GM23338 (cell line): ENCODE measurements at regions not wholly inside any gene's neighbourhood (a gene's known extent, or its start where the extent isn't known, plus 50 kb on each side); places are given as distances from the start of the nearest gene placed in this dataset.

Experiments used
- ATAC-seq: fragments of 200-7000 bp; cut with Tn5 transposase; 3 replicates; pipeline ENCODE4 v1.9.1; 2020
- DNase-seq: peaks from one replicate; pipeline ENCODE4 v3.0.0-alpha.2; 2015; ENCODE audit warnings: low spot score
- H2AFZ ChIP-seq: fragments of 200-600 bp; sonication (generic); 2 replicates; pipeline ENCODE4 v1.8.0; 2016; ENCODE audit warnings: antibody characterized with exemption, mild to moderate bottlenecking, moderate library complexity
- H3F3A ChIP-seq: fragments of 200-600 bp; sonication (generic); replicated peaks from 2 replicates; pipeline ENCODE4 v1.8.0; 2017; ENCODE audit warnings: antibody characterized with exemption, mixed run types, low read depth
- H3K27ac ChIP-seq: fragments of 200-600 bp; sonication (generic); 2 replicates; pipeline ENCODE4 v1.6.1; 2016; ENCODE audit warnings: low read depth
- H3K27me3 ChIP-seq: fragments of 200-600 bp; sonication (generic); 2 replicates; pipeline ENCODE4 v1.8.0; 2016; ENCODE audit warnings: mild to moderate bottlenecking, mixed run types, moderate library complexity; ENCODE audit not compliant: insufficient read depth
- H3K36me3 ChIP-seq: fragments of 200-600 bp; sonication (generic); 2 replicates; pipeline ENCODE4 v1.8.0; 2016; ENCODE audit warnings: mild to moderate bottlenecking; ENCODE audit not compliant: insufficient read depth
- H3K4me1 ChIP-seq: fragments of 200-600 bp; sonication (generic); 2 replicates; pipeline ENCODE4 v1.8.0; 2016; ENCODE audit warnings: mild to moderate bottlenecking, moderate library complexity; ENCODE audit not compliant: insufficient read depth
- H3K4me2 ChIP-seq: fragments of 200-600 bp; sonication (generic); 2 replicates; pipeline ENCODE4 v1.7.1; 2017; ENCODE audit warnings: mixed run types
- H3K4me3 ChIP-seq: fragments of 200-600 bp; sonication (generic); 2 replicates; pipeline ENCODE4 v1.6.1; 2016; ENCODE audit warnings: mixed run types
- H3K79me2 ChIP-seq: fragments of 200-600 bp; sonication (generic); replicated peaks from 2 replicates; pipeline ENCODE4 v1.8.0; 2017; ENCODE audit warnings: mild to moderate bottlenecking; ENCODE audit not compliant: insufficient read depth
- H3K9me2 ChIP-seq: fragments of 200-600 bp; sonication (generic); 2 replicates; pipeline ENCODE4 v1.8.0; 2017; ENCODE audit not compliant: insufficient read depth
- H4K20me1 ChIP-seq: fragments of 200-600 bp; sonication (generic); replicated peaks from 2 replicates; pipeline ENCODE4 v1.8.0; 2017; ENCODE audit warnings: mild to moderate bottlenecking; ENCODE audit not compliant: insufficient read depth
- H3K27ac Mint-ChIP-seq: 2 replicates; pipeline ENCODE4 v1.8.0; 2020; ENCODE audit warnings: inconsistent platforms, mild to moderate bottlenecking, moderate library complexity, mixed read lengths
- H3K27me3 Mint-ChIP-seq: 3 replicates; pipeline ENCODE4 v1.8.0; 2022; ENCODE audit warnings: low read depth, mild to moderate bottlenecking, moderate library complexity, mixed read lengths, inconsistent platforms; ENCODE audit not compliant: insufficient read depth, poor library complexity
- H3K36me3 Mint-ChIP-seq: 3 replicates; pipeline ENCODE4 v1.8.0; 2021; ENCODE audit warnings: low read depth, mild to moderate bottlenecking, inconsistent platforms, moderate library complexity, mixed read lengths
- H3K4me1 Mint-ChIP-seq: 3 replicates; pipeline ENCODE4 v1.8.0; 2020; ENCODE audit warnings: mild to moderate bottlenecking, inconsistent platforms, mixed read lengths
- H3K4me3 Mint-ChIP-seq: 3 replicates; pipeline ENCODE4 v1.8.0; 2021; ENCODE audit warnings: moderate library complexity, mild to moderate bottlenecking, inconsistent platforms, mixed read lengths
- H3K9me3 Mint-ChIP-seq: 3 replicates; pipeline ENCODE4 v1.8.0; 2020; ENCODE audit warnings: moderate library complexity, mild to moderate bottlenecking, inconsistent platforms, mixed read lengths
- CREB1 ChIP-seq: fragments of 250-450 bp; sonication (Bioruptor Pico); IDR thresholded peaks from 2 replicates; pipeline ENCODE4 v1.5.0; 2020; ENCODE audit warnings: low read depth, mild to moderate bottlenecking, moderate library complexity
- EZH2 ChIP-seq: fragments of 200-600 bp; sonication (generic); IDR thresholded peaks from one replicate; pipeline ENCODE4 v1.8.0; 2017; ENCODE audit warnings: antibody characterized with exemption, mild to moderate bottlenecking, low read depth; ENCODE audit not compliant: unreplicated experiment
- EZH2phosphoT487 ChIP-seq: fragments of 200-600 bp; sonication (generic); IDR thresholded peaks from one replicate; pipeline ENCODE4 v1.8.1; 2018; ENCODE audit warnings: antibody characterized with exemption; ENCODE audit not compliant: unreplicated experiment
- JUNB ChIP-seq: IDR thresholded peaks from one replicate; pipeline ENCODE4 v1.6.1; 2016; ENCODE audit warnings: antibody characterized with exemption; ENCODE audit not compliant: unreplicated experiment
- NANOG ChIP-seq: IDR thresholded peaks from 2 replicates; pipeline ENCODE4 v1.6.1; 2016; ENCODE audit warnings: antibody characterized with exemption, borderline replicate concordance
- STAT1 ChIP-seq: IDR thresholded peaks from one replicate; pipeline ENCODE4 v1.6.1; 2016; ENCODE audit warnings: antibody characterized with exemption; ENCODE audit not compliant: unreplicated experiment
- ZNF114 ChIP-seq: fragments of 250-450 bp; sonication (Bioruptor Pico); IDR thresholded peaks from 2 replicates; pipeline ENCODE4 v1.5.0; 2020; ENCODE audit warnings: mild to moderate bottlenecking, moderate library complexity
- ZNF331 ChIP-seq: fragments of 250-450 bp; sonication (Bioruptor Pico); IDR thresholded peaks from 2 replicates; pipeline ENCODE4 v1.5.0; 2020; ENCODE audit warnings: low read depth, mild to moderate bottlenecking, moderate library complexity
- TF ChIP-seq, protein P1 (sequence below), 2 experiments: fragments of 200-600 bp in 1 of 2; sonication (generic) in 1 of 2; conservative IDR thresholded peaks; 2 replicates each; pipeline versions ENCODE4 v1.5.1 to v1.6.1; 2016 to 2017; ENCODE audit warnings: antibody characterized with exemption in 2 of 2, low read depth in 2 of 2, mild to moderate bottlenecking in 2 of 2, moderate library complexity in 1 of 2
- TF ChIP-seq, protein P2 (sequence below): fragments of 250-450 bp; sonication (Bioruptor Pico); IDR thresholded peaks from 2 replicates; pipeline ENCODE4 v1.5.0; 2020; ENCODE audit warnings: mild to moderate bottlenecking, moderate library complexity
- TF ChIP-seq, protein P3 (sequence below): IDR thresholded peaks from one replicate; pipeline ENCODE4 v1.6.1; 2018; ENCODE audit warnings: antibody characterized with exemption; ENCODE audit not compliant: unreplicated experiment

DNA sequence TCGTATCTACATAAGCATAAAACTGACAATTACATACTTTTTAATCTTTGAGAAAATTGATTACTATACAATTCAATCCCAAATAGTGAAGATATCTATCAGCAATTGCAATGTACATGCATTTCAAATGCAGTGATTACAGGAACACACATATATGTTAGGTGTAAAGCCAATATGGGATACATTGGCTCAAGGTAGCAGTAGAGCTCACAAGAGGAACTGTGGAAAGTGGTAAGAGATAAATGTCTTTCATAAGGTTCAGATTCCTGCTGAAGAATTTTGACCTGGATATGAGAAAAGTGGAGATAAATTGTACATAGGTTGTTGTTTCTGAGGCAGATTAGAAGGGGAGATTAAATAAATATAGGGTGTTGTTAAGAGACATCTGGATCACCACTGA is 1280.5 kb downstream of the OTOL1 start (continued):
- TF ChIP-seq, protein P1, sequence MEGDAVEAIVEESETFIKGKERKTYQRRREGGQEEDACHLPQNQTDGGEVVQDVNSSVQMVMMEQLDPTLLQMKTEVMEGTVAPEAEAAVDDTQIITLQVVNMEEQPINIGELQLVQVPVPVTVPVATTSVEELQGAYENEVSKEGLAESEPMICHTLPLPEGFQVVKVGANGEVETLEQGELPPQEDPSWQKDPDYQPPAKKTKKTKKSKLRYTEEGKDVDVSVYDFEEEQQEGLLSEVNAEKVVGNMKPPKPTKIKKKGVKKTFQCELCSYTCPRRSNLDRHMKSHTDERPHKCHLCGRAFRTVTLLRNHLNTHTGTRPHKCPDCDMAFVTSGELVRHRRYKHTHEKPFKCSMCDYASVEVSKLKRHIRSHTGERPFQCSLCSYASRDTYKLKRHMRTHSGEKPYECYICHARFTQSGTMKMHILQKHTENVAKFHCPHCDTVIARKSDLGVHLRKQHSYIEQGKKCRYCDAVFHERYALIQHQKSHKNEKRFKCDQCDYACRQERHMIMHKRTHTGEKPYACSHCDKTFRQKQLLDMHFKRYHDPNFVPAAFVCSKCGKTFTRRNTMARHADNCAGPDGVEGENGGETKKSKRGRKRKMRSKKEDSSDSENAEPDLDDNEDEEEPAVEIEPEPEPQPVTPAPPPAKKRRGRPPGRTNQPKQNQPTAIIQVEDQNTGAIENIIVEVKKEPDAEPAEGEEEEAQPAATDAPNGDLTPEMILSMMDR (conservative IDR thresholded peaks at IDR 0.05; ENCODE audit: low read depth in 2 of 2) = no peak

DNA sequence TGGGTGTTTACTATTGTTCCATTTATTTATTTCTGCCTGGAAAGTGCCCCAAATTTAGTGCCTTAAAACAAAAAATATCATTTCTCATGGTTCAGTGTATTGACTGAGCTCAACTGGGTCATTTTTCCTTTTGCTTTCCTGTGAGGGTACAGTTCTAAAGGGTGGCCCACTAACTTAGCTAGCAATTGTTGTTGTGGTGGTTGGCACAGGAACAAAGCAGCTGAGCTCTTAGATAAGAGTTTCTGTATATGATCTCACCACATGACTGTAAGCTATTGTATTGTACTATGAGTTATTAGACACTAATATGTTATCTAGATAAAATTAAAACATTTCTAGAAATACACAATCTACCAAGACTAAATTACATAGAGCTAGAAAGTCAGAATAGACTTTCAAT is 1283.7 kb downstream of the OTOL1 start:
- Histone ChIP-seq H3K4me3 (no peak overlapping the region), H3F3A (no peaks in the 10 kb centered on the region), H3K27ac (no peak overlapping the region), H3K27me3 (no peaks in the 10 kb centered on the region), H3K36me3 (no peaks in the 10 kb centered on the region), H3K79me2 (no peaks in the 10 kb centered on the region), H3K4me2 (no peak overlapping the region), H4K20me1 (no peaks in the 10 kb centered on the region), H3K9me2 (no peaks in the 10 kb centered on the region), H2AFZ (peak overlapping the region; percentile 43; the same call in 1 of the 2 replicates), H3K4me1 (peaks cover 7% of the 10 kb centered on the region)
- Mint-ChIP-seq H3K27me3 (no peaks in the 10 kb centered on the region), H3K4me3 (no peak overlapping the region), H3K36me3 (peaks cover 15% of the 10 kb centered on the region), H3K9me3 (peaks cover 6% of the 10 kb centered on the region), H3K4me1 (peaks cover 4% of the 10 kb centered on the region; the same call in 2 of the 3 replicates), H3K27ac (no peak overlapping the region)
- ATAC-seq (no peak), DNase-seq (no peak)
- no peak for TF ChIP-seq CREB1 (CRISPR knock-in tag)
- no peak for TF ChIP-seq NANOG
- TF ChIP-seq ZNF331 = no peak
- no peak for TF ChIP-seq STAT1
- TF ChIP-seq JUNB = no peak
- TF ChIP-seq, protein P2, sequence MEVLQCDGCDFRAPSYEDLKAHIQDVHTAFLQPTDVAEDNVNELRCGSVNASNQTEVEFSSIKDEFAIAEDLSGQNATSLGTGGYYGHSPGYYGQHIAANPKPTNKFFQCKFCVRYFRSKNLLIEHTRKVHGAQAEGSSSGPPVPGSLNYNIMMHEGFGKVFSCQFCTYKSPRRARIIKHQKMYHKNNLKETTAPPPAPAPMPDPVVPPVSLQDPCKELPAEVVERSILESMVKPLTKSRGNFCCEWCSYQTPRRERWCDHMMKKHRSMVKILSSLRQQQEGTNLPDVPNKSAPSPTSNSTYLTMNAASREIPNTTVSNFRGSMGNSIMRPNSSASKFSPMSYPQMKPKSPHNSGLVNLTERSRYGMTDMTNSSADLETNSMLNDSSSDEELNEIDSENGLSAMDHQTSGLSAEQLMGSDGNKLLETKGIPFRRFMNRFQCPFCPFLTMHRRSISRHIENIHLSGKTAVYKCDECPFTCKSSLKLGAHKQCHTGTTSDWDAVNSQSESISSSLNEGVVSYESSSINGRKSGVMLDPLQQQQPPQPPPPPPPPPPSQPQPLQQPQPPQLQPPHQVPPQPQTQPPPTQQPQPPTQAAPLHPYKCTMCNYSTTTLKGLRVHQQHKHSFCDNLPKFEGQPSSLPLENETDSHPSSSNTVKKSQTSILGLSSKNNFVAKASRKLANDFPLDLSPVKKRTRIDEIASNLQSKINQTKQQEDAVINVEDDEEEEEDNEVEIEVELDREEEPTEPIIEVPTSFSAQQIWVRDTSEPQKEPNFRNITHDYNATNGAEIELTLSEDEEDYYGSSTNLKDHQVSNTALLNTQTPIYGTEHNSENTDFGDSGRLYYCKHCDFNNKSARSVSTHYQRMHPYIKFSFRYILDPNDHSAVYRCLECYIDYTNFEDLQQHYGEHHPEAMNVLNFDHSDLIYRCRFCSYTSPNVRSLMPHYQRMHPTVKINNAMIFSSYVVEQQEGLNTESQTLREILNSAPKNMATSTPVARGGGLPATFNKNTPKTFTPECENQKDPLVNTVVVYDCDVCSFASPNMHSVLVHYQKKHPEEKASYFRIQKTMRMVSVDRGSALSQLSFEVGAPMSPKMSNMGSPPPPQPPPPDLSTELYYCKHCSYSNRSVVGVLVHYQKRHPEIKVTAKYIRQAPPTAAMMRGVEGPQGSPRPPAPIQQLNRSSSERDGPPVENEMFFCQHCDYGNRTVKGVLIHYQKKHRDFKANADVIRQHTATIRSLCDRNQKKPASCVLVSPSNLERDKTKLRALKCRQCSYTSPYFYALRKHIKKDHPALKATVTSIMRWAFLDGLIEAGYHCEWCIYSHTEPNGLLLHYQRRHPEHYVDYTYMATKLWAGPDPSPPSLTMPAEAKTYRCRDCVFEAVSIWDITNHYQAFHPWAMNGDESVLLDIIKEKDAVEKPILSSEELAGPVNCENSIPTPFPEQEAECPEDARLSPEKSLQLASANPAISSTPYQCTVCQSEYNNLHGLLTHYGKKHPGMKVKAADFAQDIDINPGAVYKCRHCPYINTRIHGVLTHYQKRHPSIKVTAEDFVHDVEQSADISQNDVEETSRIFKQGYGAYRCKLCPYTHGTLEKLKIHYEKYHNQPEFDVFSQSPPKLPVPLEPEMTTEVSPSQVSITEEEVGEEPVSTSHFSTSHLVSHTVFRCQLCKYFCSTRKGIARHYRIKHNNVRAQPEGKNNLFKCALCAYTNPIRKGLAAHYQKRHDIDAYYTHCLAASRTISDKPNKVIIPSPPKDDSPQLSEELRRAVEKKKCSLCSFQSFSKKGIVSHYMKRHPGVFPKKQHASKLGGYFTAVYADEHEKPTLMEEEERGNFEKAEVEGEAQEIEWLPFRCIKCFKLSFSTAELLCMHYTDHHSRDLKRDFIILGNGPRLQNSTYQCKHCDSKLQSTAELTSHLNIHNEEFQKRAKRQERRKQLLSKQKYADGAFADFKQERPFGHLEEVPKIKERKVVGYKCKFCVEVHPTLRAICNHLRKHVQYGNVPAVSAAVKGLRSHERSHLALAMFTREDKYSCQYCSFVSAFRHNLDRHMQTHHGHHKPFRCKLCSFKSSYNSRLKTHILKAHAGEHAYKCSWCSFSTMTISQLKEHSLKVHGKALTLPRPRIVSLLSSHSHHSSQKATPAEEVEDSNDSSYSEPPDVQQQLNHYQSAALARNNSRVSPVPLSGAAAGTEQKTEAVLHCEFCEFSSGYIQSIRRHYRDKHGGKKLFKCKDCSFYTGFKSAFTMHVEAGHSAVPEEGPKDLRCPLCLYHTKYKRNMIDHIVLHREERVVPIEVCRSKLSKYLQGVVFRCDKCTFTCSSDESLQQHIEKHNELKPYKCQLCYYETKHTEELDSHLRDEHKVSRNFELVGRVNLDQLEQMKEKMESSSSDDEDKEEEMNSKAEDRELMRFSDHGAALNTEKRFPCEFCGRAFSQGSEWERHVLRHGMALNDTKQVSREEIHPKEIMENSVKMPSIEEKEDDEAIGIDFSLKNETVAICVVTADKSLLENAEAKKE (CRISPR knock-in tag) = no peak
- no peak for TF ChIP-seq ZNF114 (CRISPR knock-in tag)
- no peak for TF ChIP-seq EZH2phosphoT487
- TF ChIP-seq, protein P3, sequence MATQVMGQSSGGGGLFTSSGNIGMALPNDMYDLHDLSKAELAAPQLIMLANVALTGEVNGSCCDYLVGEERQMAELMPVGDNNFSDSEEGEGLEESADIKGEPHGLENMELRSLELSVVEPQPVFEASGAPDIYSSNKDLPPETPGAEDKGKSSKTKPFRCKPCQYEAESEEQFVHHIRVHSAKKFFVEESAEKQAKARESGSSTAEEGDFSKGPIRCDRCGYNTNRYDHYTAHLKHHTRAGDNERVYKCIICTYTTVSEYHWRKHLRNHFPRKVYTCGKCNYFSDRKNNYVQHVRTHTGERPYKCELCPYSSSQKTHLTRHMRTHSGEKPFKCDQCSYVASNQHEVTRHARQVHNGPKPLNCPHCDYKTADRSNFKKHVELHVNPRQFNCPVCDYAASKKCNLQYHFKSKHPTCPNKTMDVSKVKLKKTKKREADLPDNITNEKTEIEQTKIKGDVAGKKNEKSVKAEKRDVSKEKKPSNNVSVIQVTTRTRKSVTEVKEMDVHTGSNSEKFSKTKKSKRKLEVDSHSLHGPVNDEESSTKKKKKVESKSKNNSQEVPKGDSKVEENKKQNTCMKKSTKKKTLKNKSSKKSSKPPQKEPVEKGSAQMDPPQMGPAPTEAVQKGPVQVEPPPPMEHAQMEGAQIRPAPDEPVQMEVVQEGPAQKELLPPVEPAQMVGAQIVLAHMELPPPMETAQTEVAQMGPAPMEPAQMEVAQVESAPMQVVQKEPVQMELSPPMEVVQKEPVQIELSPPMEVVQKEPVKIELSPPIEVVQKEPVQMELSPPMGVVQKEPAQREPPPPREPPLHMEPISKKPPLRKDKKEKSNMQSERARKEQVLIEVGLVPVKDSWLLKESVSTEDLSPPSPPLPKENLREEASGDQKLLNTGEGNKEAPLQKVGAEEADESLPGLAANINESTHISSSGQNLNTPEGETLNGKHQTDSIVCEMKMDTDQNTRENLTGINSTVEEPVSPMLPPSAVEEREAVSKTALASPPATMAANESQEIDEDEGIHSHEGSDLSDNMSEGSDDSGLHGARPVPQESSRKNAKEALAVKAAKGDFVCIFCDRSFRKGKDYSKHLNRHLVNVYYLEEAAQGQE = no peak
- no peak for TF ChIP-seq EZH2
- TF ChIP-seq, protein P1 (conservative IDR thresholded peaks at IDR 0.05; ENCODE audit: low read depth in 2 of 2) = no peak
